HepG2 (cell line): ENCODE measurements at regions not wholly inside any gene's neighbourhood (a gene's known extent, or its start where the extent isn't known, plus 50 kb on each side); places are given as distances from the start of the nearest gene placed in this dataset.

Experiments
- ATAC-seq: fragments of 200-7000 bp; cut with Tn5 transposase; 3 replicates; pipeline ENCODE4 v1.9.1; 2020; ENCODE audit warnings: mild to moderate bottlenecking, moderate library complexity
- BruUV-seq: library from RNA; stranded (reverse); fragments of 400-500 nt; replicated peaks from 2 replicates; lab custom pipeline; 2021; lab: Mats Ljungman, UMichigan
- CTCF ChIA-PET: fragments of 300-600 bp; formaldehyde crosslinking; extraction: SDS; loops from one replicate; lab custom pipeline; 2021; ENCODE audit warnings: low total read pairs, inconsistent platforms, low intra/inter-chr PET ratio; lab: Yijun Ruan, JAX
- POLR2A ChIA-PET: fragments of 350-600 bp; sonication (Branson Sonifier 250); formaldehyde crosslinking; loops from one replicate; lab custom pipeline; 2020; ENCODE audit warnings: antibody characterized with exemption, inconsistent platforms; lab: Yijun Ruan, JAX
- DNase-seq: peaks from one replicate; pipeline ENCODE4 v3.0.0-alpha.2; 2015; ENCODE audit warnings: low spot score
- FAIRE-seq: peaks from 3 replicates; lab custom pipeline; 2011; peaks lifted over from hg19 to GRCh38; lab: Jason Lieb, UNC
- H2AFZ ChIP-seq: one replicate; pipeline ENCODE4 v1.6.1; 2011; ENCODE audit warnings: low read length, inconsistent platforms
- H3K27ac ChIP-seq: fragments of 300-600 bp; 3 replicates; pipeline ENCODE4 v1.8.0; 2011; ENCODE audit warnings: mixed run types, mild to moderate bottlenecking, mixed read lengths, low read length, inconsistent platforms; ENCODE audit not compliant: insufficient read depth; ENCODE audit errors: extremely low read length
- H3K27me3 ChIP-seq, 2 experiments: fragments of 200-600 bp in 1 of 2; 2 replicates in 1 of 2; 3 replicates in 1 of 2; pipeline versions ENCODE4 v1.6.0 to v1.8.0; 2011; ENCODE audit warnings: low read length in 2 of 2, mild to moderate bottlenecking in 2 of 2, moderate library complexity in 2 of 2, inconsistent platforms in 1 of 2; ENCODE audit not compliant: insufficient read depth in 2 of 2, control insufficient read depth in 1 of 2
- H3K36me3 ChIP-seq, 2 experiments: fragments of 200-600 bp in 1 of 2; replicated peaks in 1 of 2; 2 replicates in 1 of 2; 3 replicates in 1 of 2; pipeline versions ENCODE4 v1.5.1 to v1.8.0; 2011; ENCODE audit warnings: low read length in 2 of 2, inconsistent platforms in 1 of 2; ENCODE audit not compliant: insufficient read depth in 2 of 2, control insufficient read depth in 1 of 2
- H3K4me1 ChIP-seq: 2 replicates; pipeline ENCODE4 v1.5.1; 2012; ENCODE audit warnings: low read length, inconsistent platforms; ENCODE audit not compliant: insufficient read depth
- H3K4me2 ChIP-seq: 2 replicates; pipeline ENCODE4 v1.6.0; 2011; ENCODE audit warnings: low read depth, low read length, inconsistent platforms
- H3K4me3 ChIP-seq, 3 experiments: fragments of 200-600 bp in 1 of 3; sonication (generic), shearing (Covaris generic) in 1 of 3; replicated peaks in 1 of 3; 2 replicates each; pipeline ENCODE4 v1.5.1; 2011 to 2016; ENCODE audit warnings: low read length in 3 of 3, inconsistent platforms in 2 of 3, low read depth in 2 of 3, mild to moderate bottlenecking in 2 of 3, control low read depth in 1 of 3, mixed read lengths in 1 of 3; ENCODE audit not compliant: insufficient read depth in 1 of 3
- H3K79me2 ChIP-seq: one replicate; pipeline ENCODE4 v1.6.1; 2011; ENCODE audit warnings: low read length, inconsistent platforms; ENCODE audit not compliant: insufficient read depth
- H3K9ac ChIP-seq: 2 replicates; pipeline ENCODE4 v1.6.0; 2011; ENCODE audit warnings: mild to moderate bottlenecking, low read depth, low read length, inconsistent platforms; ENCODE audit not compliant: insufficient read depth
- H3K9me3 ChIP-seq: 2 replicates; pipeline ENCODE4 v1.5.1; 2012; ENCODE audit warnings: mild to moderate bottlenecking, low read length
- H4K20me1 ChIP-seq: 2 replicates; pipeline ENCODE4 v1.6.0; 2011; ENCODE audit warnings: inconsistent platforms, mild to moderate bottlenecking, low read length, moderate library complexity; ENCODE audit not compliant: insufficient read depth
- CREM ChIP-seq, 2 experiments: sonication (generic) in 1 of 2; formaldehyde crosslinking in 1 of 2; IDR thresholded peaks; 2 replicates each; pipeline versions ENCODE4 v1.4.0 to v1.6.1; 2016 to 2020; ENCODE audit warnings: antibody characterized with exemption in 1 of 2, mild to moderate bottlenecking in 1 of 2, missing genetic modification reagents in 1 of 2
- DMTF1 ChIP-seq: sonication (generic); formaldehyde crosslinking; IDR thresholded peaks from 2 replicates; pipeline ENCODE4 v1.4.0; 2020; ENCODE audit warnings: mild to moderate bottlenecking, missing genetic modification reagents
- ESRRA ChIP-seq: sonication (generic); formaldehyde crosslinking; IDR thresholded peaks from 2 replicates; pipeline ENCODE4 v1.5.1; 2020; ENCODE audit warnings: mild to moderate bottlenecking, low read depth, missing genetic modification reagents
- FOXK1 ChIP-seq: sonication (generic); formaldehyde crosslinking; IDR thresholded peaks from 2 replicates; pipeline ENCODE4 v1.4.0; 2020; ENCODE audit warnings: low read depth, missing genetic modification reagents, borderline replicate concordance
- FOXK2 ChIP-seq: fragments of 450-650 bp; IDR thresholded peaks from 2 replicates; pipeline ENCODE4 v1.6.1; 2016
- MYPOP ChIP-seq: sonication (generic); formaldehyde crosslinking; IDR thresholded peaks from 2 replicates; pipeline ENCODE4 v1.8.1; 2023; ENCODE audit warnings: mild to moderate bottlenecking, moderate library complexity, missing genetic modification reagents
- SUZ12 ChIP-seq: fragments of 150-350 bp; IDR thresholded peaks from 2 replicates; pipeline ENCODE4 v1.6.1; 2014; ENCODE audit warnings: low read depth, low read length
- ZBED4 ChIP-seq: sonication (generic); formaldehyde crosslinking; IDR thresholded peaks from 2 replicates; pipeline ENCODE4 v1.4.0; 2020; ENCODE audit warnings: missing genetic modification reagents, borderline replicate concordance
- ZKSCAN8 ChIP-seq: IDR thresholded peaks from 2 replicates; pipeline ENCODE4 v1.6.1; 2016; ENCODE audit warnings: borderline replicate concordance, missing genetic modification reagents, missing compliant biosample characterization
- ZNF180 ChIP-seq: sonication (generic); formaldehyde crosslinking; IDR thresholded peaks from 2 replicates; pipeline ENCODE4 v1.4.0; 2020; ENCODE audit warnings: low read depth, missing genetic modification reagents, borderline replicate concordance
- ZNF205 ChIP-seq: IDR thresholded peaks from 2 replicates; pipeline ENCODE4 v1.6.1; 2018; ENCODE audit warnings: missing biosample characterization, missing genetic modification reagents
- ZNF230 ChIP-seq: sonication (generic); formaldehyde crosslinking; IDR thresholded peaks from 2 replicates; pipeline ENCODE4 v1.4.0; 2020; ENCODE audit warnings: mild to moderate bottlenecking, missing genetic modification reagents
- ZNF589 ChIP-seq: sonication (generic); formaldehyde crosslinking; conservative IDR thresholded peaks from 2 replicates; pipeline ENCODE4 v1.8.0; 2022; ENCODE audit warnings: mild to moderate bottlenecking, moderate library complexity, missing genetic modification reagents
- ZNF614 ChIP-seq: IDR thresholded peaks from 2 replicates; pipeline ENCODE4 v1.6.1; 2018; ENCODE audit warnings: missing biosample characterization, missing genetic modification reagents, inconsistent platforms, borderline replicate concordance
- ZNF652 ChIP-seq: IDR thresholded peaks from 2 replicates; pipeline ENCODE4 v1.6.1; 2016; ENCODE audit warnings: low read depth, borderline replicate concordance
- ZNF720 ChIP-seq: sonication (generic); formaldehyde crosslinking; IDR thresholded peaks from 2 replicates; pipeline ENCODE4 v1.4.0; 2020; ENCODE audit warnings: missing genetic modification reagents
- ZNF768 ChIP-seq: sonication (generic); formaldehyde crosslinking; IDR thresholded peaks from 2 replicates; pipeline ENCODE4 v1.4.0; 2020; ENCODE audit warnings: missing genetic modification reagents
- ZNF782 ChIP-seq: sonication (generic); formaldehyde crosslinking; IDR thresholded peaks from 2 replicates; pipeline ENCODE4 v1.4.0; 2020; ENCODE audit warnings: missing genetic modification reagents, mild to moderate bottlenecking, borderline replicate concordance
- WGBS: methylation state at CpG from one replicate; pipeline ENCODE4 v1.1.6; 2017; ENCODE audit warnings: low lambda C conversion rate; 5-methylcytosine and 5-hydroxymethylcytosine counted together
- in situ Hi-C: cut with HindIII; loops from 2 replicates; pipeline ENCODE4 v1.10.0; 2017; ENCODE audit warnings: low pct_unique_long_range_greater_than_20kb; ENCODE audit not compliant: extremely low pct_ligation_motif_present
- intact Hi-C: fragments of 100-400 bp; cut with micrococcal nuclease; formaldehyde crosslinking; loops from one replicate; pipeline ENCODE4 v1.10.0; 2022; ENCODE audit not compliant: unreplicated experiment

- no peaks in the 10 kb centered on the region for H4K20me1 ChIP-seq
- no peak overlapping the region for H3K9ac ChIP-seq
- no peaks in the 10 kb centered on the region for H3K9me3 ChIP-seq
- DNase-seq: no peak
- CTCF ChIA-PET: no interaction called here
- H3K36me3 ChIP-seq: no peaks in the 10 kb centered on the region
- no peaks in the 10 kb centered on the region for H3K4me1 ChIP-seq
- H3K27me3 ChIP-seq: peaks cover 0 to 24% of the 10 kb centered on the region in 2 experiments; a peak in 3 of 5 replicates
- H3K4me3 ChIP-seq: no peak overlapping the region
- H3K79me2 ChIP-seq: no peaks in the 10 kb centered on the region
- no peak overlapping the region for H3K27ac ChIP-seq
- 11% methylated on average over 10 of the region's 10 CpGs for WGBS
- in situ Hi-C loops: loop anchor here (25.0 kb wide), 1 partner anchor 690 kb away; no protein-coding TSS in a partner anchor
- ATAC-seq: no peak
- no peak overlapping the region for H3K4me2 ChIP-seq
- BruUV-seq: no TSS peak
- POLR2A ChIA-PET: no interaction called here
- H2AFZ ChIP-seq: no peak overlapping the region
- intact Hi-C loops: no loop called here
- FAIRE-seq: no peak
- no peak for TF ChIP-seq ESRRA (CRISPR knock-in tag)
- TF ChIP-seq SUZ12: no peak
- TF ChIP-seq CREM (IDR thresholded peaks at IDR 0.05): no peak
- TF ChIP-seq CREM (CRISPR knock-in tag; IDR thresholded peaks at IDR 0.05): no peak
- TF ChIP-seq ZKSCAN8 (CRISPR knock-in tag): no peak
- no peak for TF ChIP-seq FOXK2
- TF ChIP-seq DMTF1 (CRISPR knock-in tag): no peak
- TF ChIP-seq MYPOP: no peak
- no peak for TF ChIP-seq ZNF205
- no peak for TF ChIP-seq ZNF180
- no peak for TF ChIP-seq ZNF230 (CRISPR knock-in tag)
- TF ChIP-seq FOXK1 (CRISPR knock-in tag): no peak
- no peak for TF ChIP-seq ZNF782 (CRISPR knock-in tag)
- no peak for TF ChIP-seq ZNF614 (CRISPR knock-in tag)
- no peak for TF ChIP-seq ZNF720
- TF ChIP-seq ZNF589 (CRISPR knock-in tag): no peak
- TF ChIP-seq ZBED4: no peak
- no peak for TF ChIP-seq ZNF652
- no peak for TF ChIP-seq ZNF768 (CRISPR knock-in tag)
These were observed 207.6 kb upstream of the TANK start for GRCh38 chr2:160952464-160953254.
